ENCODE measurements at regions not wholly inside any gene's neighbourhood (a gene's known extent, or its start where the extent isn't known, plus 50 kb on each side); places are given as distances from the start of the nearest gene placed in this dataset.

GRCh38 chr2:196589419-196589818 lies 50.1 kb upstream of the CCDC150 start:
- H3K4me3 ChIP-seq (ENCODE audit: low read depth in 1 of 5, low read length in 5 of 5), result no peak overlapping the region
- H3K27me3 ChIP-seq (ENCODE audit: control insufficient read depth in 5 of 5, insufficient read depth in 4 of 5, low read length in 5 of 5), result peaks cover 9 to 28% (median 14%) of the 10 kb centered on the region in 5 donors
- H3K36me3 ChIP-seq (ENCODE audit: control insufficient read depth in 5 of 5, insufficient read depth in 5 of 5, low read length in 5 of 5), result no peaks in the 10 kb centered on the region
- no peak overlapping the region for H3K9ac ChIP-seq (ENCODE audit: low read length in 5 of 5)
- peaks cover 0 to 15% (median 12%) of the 10 kb centered on the region in 5 donors for H3K4me1 ChIP-seq (ENCODE audit: control insufficient read depth in 5 of 5, insufficient read depth in 5 of 5, low read length in 5 of 5)
- no peak overlapping the region for H3K27ac ChIP-seq (ENCODE audit: low read depth, low read length)
- H3K9me3 ChIP-seq (ENCODE audit: control insufficient read depth in 5 of 5, low read length in 5 of 5), result no peaks in the 10 kb centered on the region

Data from subcutaneous abdominal adipose tissue (tissue), 5 donors.